ENCODE measurements at regions not wholly inside any gene's neighbourhood (a gene's known extent, or its start where the extent isn't known, plus 50 kb on each side); places are given as distances from the start of the nearest gene placed in this dataset.

- FAIRE-seq (no peak), DNase-seq (ENCODE audit: insufficient read length, low spot score) (no peak)
- no peak for TF ChIP-seq POLR2A (IDR thresholded peaks at IDR 0.05; ENCODE audit: low read depth, low read length)
These were observed 1757.3 kb downstream of the PCDH7 start for GRCh38 chr4:32477518-32477917.

DNA sequence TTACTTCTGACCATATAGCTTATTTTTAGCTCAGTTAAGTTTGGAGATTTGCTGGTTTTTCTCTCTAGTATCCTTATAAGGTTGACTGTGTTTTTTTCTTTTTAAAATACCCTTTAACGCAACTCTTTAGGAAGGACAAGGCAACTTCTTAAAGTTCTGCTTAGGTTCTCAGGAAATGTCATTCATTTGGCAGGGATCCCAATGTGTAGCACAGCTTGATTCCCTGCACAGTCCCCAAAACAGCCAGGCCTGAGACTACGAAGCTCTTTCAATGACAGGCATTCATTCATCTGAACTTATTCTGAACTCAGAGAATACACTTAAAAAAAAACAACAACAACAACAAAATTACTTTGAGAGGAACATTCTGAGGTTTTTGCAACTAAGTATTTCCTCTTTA lies 1765.8 kb downstream of the PCDH7 start:
- TF ChIP-seq POLR2A (IDR thresholded peaks at IDR 0.05; ENCODE audit: low read depth, low read length), result no peak
- FAIRE-seq (no peak), DNase-seq (ENCODE audit: insufficient read length, low spot score) (no peak)

- FAIRE-seq, result no peak
- TF ChIP-seq POLR2A (IDR thresholded peaks at IDR 0.05; ENCODE audit: low read depth, low read length), result no peak
- no peak for DNase-seq (ENCODE audit: insufficient read length, low spot score)
These were observed 1768.5 kb downstream of the PCDH7 start for GRCh38 chr4:32488690-32489089.

DNA sequence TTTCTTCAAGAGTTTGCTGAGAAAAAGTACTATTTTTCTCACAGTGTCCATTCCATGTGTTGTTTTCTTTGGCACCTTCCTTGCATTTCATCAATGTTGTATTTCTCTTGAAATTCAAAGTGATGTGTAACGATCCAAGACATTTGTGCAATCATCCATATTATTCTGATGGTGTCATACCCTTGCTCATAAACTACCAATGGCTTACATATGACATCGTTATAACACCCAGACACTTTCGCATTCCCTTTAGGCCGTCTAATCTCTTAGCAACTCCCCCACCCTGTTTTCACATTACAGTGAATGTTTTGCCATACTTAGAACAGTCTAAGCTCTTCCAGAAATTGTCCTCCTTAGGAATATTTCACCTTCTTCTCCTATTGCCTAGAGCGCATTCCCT lies 1779.0 kb downstream of the PCDH7 start:
- FAIRE-seq (no peak), DNase-seq (ENCODE audit: insufficient read length, low spot score) (no peak)
- TF ChIP-seq POLR2A (IDR thresholded peaks at IDR 0.05; ENCODE audit: low read depth, low read length), result no peak

- no peak for TF ChIP-seq POLR2A (IDR thresholded peaks at IDR 0.05; ENCODE audit: low read depth, low read length)
- DNase-seq (ENCODE audit: insufficient read length, low spot score) (no peak), FAIRE-seq (no peak)
These were observed 1783.1 kb downstream of the PCDH7 start for GRCh38 chr4:32503241-32503640.

- FAIRE-seq, result no peak
- TF ChIP-seq POLR2A (IDR thresholded peaks at IDR 0.05; ENCODE audit: low read depth, low read length), result no peak
- DNase-seq (ENCODE audit: insufficient read length, low spot score), result no peak
These were observed 1785.9 kb downstream of the PCDH7 start for GRCh38 chr4:32506067-32506466.

DNA sequence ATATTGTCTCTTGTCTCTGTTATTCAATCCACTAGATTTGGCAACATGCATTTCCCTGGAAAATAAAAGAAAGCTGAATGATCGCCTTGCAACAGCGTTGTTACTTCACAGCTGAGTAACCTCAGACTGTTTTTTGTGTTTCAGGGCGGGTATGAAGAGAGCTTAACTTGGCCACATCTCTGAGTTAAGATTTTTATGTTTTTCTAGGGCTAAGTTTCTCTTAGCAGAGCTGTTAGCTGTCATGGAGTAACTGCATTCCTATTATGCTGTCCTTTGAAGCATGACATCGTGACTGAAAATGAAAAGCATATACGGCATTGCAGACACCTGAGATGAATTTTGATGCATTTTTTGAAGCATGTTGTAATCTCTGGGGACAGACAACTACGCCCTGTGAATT lies 1798.9 kb downstream of the PCDH7 start:
- DNase-seq (ENCODE audit: insufficient read length, low spot score), result no peak
- TF ChIP-seq POLR2A (IDR thresholded peaks at IDR 0.05; ENCODE audit: low read depth, low read length), result no peak
- no peak for FAIRE-seq

DNA sequence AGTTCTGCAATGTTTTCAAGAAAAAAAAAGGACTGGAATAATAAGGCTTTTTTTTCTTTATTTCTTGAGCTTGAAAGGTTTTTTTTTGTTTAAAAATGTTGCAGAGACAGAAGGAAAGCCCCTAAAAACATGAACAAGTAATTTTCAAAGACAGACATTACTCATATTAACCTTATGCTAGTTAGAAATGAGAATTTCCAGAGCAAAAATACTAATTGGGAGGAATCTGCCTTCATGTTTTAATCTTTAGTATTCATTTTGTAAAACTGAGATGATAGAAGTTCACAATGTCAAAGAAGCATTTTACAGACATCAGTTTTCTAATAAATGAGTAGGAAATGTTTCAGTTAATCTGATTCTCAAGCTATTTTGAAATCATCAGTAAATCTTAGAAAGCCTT lies 1805.3 kb downstream of the PCDH7 start:
- DNase-seq (ENCODE audit: insufficient read length, low spot score) (no peak), FAIRE-seq (no peak)
- TF ChIP-seq POLR2A (IDR thresholded peaks at IDR 0.05; ENCODE audit: low read depth, low read length), result no peak

DNA sequence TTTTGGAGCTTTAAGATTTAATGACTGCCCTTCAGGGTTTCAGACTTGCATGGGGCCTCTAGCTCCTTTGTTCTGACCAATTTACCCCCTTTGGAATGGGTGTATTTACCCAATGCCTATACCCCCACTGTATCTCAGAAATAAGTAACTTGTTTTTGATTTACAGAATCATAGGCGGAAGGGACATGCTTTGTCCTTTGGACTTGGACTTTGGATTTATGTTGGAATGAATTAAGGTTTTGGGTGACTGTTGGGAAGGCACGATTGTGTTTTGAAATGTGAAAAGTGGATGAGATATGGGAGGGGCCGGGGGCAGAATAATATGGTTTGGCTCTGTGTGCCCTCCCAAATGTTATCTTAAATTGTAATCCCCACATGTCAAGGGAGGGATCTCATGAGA lies 1824.7 kb downstream of the PCDH7 start:
- no peak for FAIRE-seq
- TF ChIP-seq POLR2A (IDR thresholded peaks at IDR 0.05; ENCODE audit: low read depth, low read length), result no peak
- DNase-seq (ENCODE audit: insufficient read length, low spot score), result no peak

DNA sequence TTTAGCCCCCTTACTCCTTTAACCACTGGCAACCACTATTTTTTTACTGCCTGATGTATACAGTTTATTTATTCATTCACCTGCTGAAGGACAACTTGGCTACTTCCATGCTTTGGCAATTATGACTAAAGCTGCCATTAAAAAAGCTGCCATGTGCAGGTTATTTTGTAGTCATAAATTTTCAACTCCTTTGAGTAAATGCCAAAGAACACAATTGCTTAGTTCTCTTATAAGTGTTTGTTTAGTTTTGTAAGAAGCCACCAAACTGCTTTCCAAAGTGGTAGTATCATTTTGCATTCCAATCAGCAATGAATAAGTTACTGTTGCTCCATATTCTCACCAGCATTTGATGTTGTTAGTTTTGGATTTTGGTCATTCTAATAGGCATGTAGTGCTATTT lies 1831.8 kb downstream of the PCDH7 start:
- TF ChIP-seq POLR2A (IDR thresholded peaks at IDR 0.05; ENCODE audit: low read depth, low read length), result no peak
- FAIRE-seq, result no peak
- no peak for DNase-seq (ENCODE audit: insufficient read length, low spot score)

DNA sequence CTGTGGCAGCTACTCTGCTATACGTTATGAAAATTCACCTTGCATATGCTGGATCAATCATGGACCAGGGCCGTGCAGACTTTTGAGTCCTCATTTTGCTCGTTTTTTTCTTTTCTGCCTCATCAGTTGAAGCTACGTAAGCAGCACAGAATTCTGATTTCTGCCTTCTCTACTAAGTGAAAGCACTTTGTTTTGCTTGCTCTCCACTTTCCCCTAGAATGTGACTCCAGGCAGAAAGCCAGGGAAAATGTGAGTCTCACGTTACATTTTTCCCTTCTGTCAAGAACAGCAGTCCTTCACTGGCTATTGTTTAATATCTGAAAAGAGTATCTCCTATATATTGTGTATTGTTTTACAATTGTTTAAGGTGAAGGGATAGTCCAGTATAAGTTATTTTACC lies 1840.1 kb downstream of the PCDH7 start:
- no peak for DNase-seq (ENCODE audit: insufficient read length, low spot score)
- no peak for FAIRE-seq
- no peak for TF ChIP-seq POLR2A (IDR thresholded peaks at IDR 0.05; ENCODE audit: low read depth, low read length)

GRCh38 chr4:32562010-32562409 lies 1841.8 kb downstream of the PCDH7 start:
- FAIRE-seq (no peak), DNase-seq (ENCODE audit: insufficient read length, low spot score) (no peak)
- no peak for TF ChIP-seq POLR2A (IDR thresholded peaks at IDR 0.05; ENCODE audit: low read depth, low read length)

GRCh38 chr4:32564626-32565025 lies 1844.5 kb downstream of the PCDH7 start:
- FAIRE-seq (no peak), DNase-seq (ENCODE audit: insufficient read length, low spot score) (no peak)
- no peak for TF ChIP-seq POLR2A (IDR thresholded peaks at IDR 0.05; ENCODE audit: low read depth, low read length)

GRCh38 chr4:32569861-32570260 lies 1849.7 kb downstream of the PCDH7 start:
- FAIRE-seq (no peak), DNase-seq (ENCODE audit: insufficient read length, low spot score) (no peak)
- TF ChIP-seq POLR2A (IDR thresholded peaks at IDR 0.05; ENCODE audit: low read depth, low read length), result no peak

DNA sequence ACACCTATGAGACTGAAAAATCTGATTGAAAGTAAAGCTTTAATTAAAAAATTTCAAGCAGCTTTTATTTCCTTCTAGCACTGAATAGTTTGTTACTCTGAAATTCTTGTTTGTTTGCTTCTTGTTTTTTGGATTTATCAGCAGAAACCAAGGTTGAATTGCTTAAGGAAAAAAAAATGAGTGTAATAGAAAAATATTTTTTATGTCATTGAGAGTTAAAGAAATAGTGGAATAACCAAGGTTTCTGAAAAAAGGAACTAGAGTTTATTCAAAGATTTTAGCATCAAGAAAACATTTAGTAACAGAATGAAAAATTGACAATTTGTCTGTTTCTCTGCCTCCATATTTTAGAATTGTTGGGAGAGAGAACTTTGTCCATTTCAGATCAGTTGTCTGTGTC lies 1852.2 kb downstream of the PCDH7 start:
- no peak for FAIRE-seq
- no peak for TF ChIP-seq POLR2A (IDR thresholded peaks at IDR 0.05; ENCODE audit: low read depth, low read length)
- DNase-seq (ENCODE audit: insufficient read length, low spot score), result no peak

- no peak for DNase-seq (ENCODE audit: insufficient read length, low spot score)
- no peak for FAIRE-seq
- TF ChIP-seq POLR2A (IDR thresholded peaks at IDR 0.05; ENCODE audit: low read depth, low read length), result no peak
These were observed 1854.6 kb downstream of the PCDH7 start for GRCh38 chr4:32574803-32575202.

All from H54 (cell line).